Ovary (tissue), 3 donors: ENCODE measurements at regions not wholly inside any gene's neighbourhood (a gene's known extent, or its start where the extent isn't known, plus 50 kb on each side); places are given as distances from the start of the nearest gene placed in this dataset.

Experiments
- POLR2A ChIP-seq: fragments of 450-650 bp; IDR thresholded peaks from one replicate; pipeline ENCODE4 v1.6.1; 2017; ENCODE audit warnings: antibody characterized with exemption, mild to moderate bottlenecking, moderate library complexity
- TF ChIP-seq, protein P1 (sequence below), 3 donors: fragments of 450-650 bp in 2 of 3; fragments of 200-600 bp in 1 of 3; IDR thresholded peaks; one replicate each; pipeline versions ENCODE4 v1.5.1 to v1.8.0; 2016 to 2022; ENCODE audit warnings: antibody characterized with exemption in 3 of 3, mild to moderate bottlenecking in 1 of 3
- donor health status: DM: no; HTN: no; CAD: no.

DNA sequence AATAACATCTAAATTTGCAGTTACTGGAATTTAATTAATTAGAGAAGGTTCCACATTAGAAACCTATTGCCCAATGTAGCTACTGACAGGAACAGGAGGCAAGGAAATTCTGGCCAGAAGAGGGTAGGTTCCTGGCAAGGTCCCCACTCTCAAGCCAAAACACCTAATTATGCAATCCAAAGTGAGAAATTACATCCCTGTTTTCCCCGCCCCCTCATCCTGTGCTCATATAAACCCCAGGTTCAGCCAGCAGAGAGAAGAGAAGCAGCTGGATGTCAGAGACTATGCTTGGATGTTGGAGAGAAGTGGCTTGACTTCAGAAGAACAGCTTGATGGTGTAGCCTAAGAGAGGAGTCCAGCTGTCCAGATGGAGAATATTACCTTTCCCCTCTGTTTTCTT is 951.3 kb upstream of the PRR20A start:
- TF ChIP-seq, protein P1, sequence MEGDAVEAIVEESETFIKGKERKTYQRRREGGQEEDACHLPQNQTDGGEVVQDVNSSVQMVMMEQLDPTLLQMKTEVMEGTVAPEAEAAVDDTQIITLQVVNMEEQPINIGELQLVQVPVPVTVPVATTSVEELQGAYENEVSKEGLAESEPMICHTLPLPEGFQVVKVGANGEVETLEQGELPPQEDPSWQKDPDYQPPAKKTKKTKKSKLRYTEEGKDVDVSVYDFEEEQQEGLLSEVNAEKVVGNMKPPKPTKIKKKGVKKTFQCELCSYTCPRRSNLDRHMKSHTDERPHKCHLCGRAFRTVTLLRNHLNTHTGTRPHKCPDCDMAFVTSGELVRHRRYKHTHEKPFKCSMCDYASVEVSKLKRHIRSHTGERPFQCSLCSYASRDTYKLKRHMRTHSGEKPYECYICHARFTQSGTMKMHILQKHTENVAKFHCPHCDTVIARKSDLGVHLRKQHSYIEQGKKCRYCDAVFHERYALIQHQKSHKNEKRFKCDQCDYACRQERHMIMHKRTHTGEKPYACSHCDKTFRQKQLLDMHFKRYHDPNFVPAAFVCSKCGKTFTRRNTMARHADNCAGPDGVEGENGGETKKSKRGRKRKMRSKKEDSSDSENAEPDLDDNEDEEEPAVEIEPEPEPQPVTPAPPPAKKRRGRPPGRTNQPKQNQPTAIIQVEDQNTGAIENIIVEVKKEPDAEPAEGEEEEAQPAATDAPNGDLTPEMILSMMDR (IDR thresholded peaks at IDR 0.05), result no peak
- no peak for TF ChIP-seq POLR2A
